Aorta (tissue), 5 donors: ENCODE measurements at regions not wholly inside any gene's neighbourhood (a gene's known extent, or its start where the extent isn't known, plus 50 kb on each side); places are given as distances from the start of the nearest gene placed in this dataset.
A peak's percentile ranks its signal among the peaks of the same experiment; 100 is the strongest.

Experiments used
- ATAC-seq: fragments of 200-7000 bp; cut with Tn5 transposase; one replicate; pipeline ENCODE4 v1.9.1; 2022; ENCODE audit warnings: moderate library complexity; ENCODE audit not compliant: low FRiP score
- DNase-seq, 2 donors: peaks; one replicate each; pipeline ENCODE4 v3.0.0-alpha.2; 2020
- H3K27ac ChIP-seq, 2 donors: one replicate each; pipeline ENCODE4 v1.5.1; 2013; ENCODE audit warnings: low read length in 2 of 2, mild to moderate bottlenecking in 2 of 2, moderate library complexity in 2 of 2, control low read depth in 1 of 2, inconsistent platforms in 1 of 2, low read depth in 1 of 2
- H3K27me3 ChIP-seq, 2 donors: one replicate each; pipeline ENCODE4 v1.6.1; 2013; ENCODE audit warnings: control low read depth in 1 of 2, low read length in 1 of 2, mild to moderate bottlenecking in 1 of 2, moderate library complexity in 1 of 2; ENCODE audit not compliant: insufficient read depth in 2 of 2, control insufficient read depth in 1 of 2
- H3K36me3 ChIP-seq, 2 donors: one replicate each; pipeline ENCODE4 v1.6.1; 2013; ENCODE audit warnings: control low read depth in 1 of 2, low read length in 1 of 2, mild to moderate bottlenecking in 1 of 2; ENCODE audit not compliant: insufficient read depth in 2 of 2, control insufficient read depth in 1 of 2
- H3K4me1 ChIP-seq, 2 donors: one replicate each; pipeline ENCODE4 v1.6.1; 2013; ENCODE audit warnings: low read length in 2 of 2, control low read depth in 1 of 2, mild to moderate bottlenecking in 1 of 2, moderate library complexity in 1 of 2; ENCODE audit not compliant: insufficient read depth in 2 of 2, control insufficient read depth in 1 of 2
- H3K4me3 ChIP-seq, 2 donors: one replicate each; pipeline ENCODE4 v1.5.1; 2013; ENCODE audit warnings: low read length in 2 of 2, control low read depth in 1 of 2, mild to moderate bottlenecking in 1 of 2
- H3K9me3 ChIP-seq: one replicate; pipeline ENCODE4 v1.6.1; 2013; ENCODE audit warnings: mild to moderate bottlenecking, low read length; ENCODE audit not compliant: control insufficient read depth
- WGBS, 2 donors: extraction: QIAGEN DNeasy Blood & Tissue Kit; methylation state at CpG; one replicate each; pipeline ENCODE4 v1.1.7; 2013; 5-methylcytosine and 5-hydroxymethylcytosine counted together
- intact Hi-C, 2 donors: fragments of 100-400 bp; cut with DNase I; formaldehyde crosslinking; loops; one replicate each; pipeline versions ENCODE4 v1.14.2 to v1.15.0; 2022
- donor health status: healthy with polysubstance abuse.
- donor health status: Bipolar disorder and iron deficiency.
- donor health status: DM: no; HTN: no; CAD: no.
- donor health status: DM: no; HTN: no; CAD: no.
- donor health status: DM: yes; HTN: yes; CAD: no.

DNA sequence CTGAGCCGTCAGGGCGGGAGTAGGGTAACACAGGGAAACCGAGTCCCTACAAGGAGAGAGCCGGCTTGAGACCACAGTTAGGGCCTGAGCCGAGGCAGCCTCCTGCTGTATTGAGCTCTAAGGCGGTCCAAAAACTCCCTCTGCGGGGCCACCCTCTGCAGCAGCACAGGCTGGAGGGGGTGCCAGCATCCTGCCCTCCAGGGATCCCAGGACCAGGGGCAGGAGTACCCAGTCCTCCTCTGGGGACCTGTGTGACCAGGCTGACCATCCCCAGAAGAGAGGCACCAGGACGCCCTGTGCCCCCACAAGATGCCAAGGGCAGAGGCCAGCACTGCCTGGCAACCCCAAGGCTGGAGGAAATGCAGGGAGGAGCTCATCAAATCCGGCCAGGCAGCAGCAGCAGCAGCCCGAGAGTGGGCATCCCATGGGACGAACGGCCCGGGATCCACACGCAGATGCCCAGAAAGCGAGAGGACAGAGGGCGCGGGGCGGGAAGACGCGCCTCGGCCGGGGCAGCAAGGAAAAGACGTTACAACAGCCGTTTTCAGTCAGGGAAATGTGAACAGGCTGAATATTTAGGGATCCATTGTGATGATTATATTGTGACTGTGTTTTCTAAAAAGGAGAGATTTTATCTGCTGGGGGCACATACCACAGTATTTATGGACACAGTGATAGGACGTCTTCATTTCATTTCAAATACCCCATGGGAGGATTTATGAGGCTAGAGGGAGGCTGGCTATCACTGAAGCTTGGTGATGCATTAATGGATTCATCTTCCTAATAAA is 57.1 kb upstream of the COL18A1 start:
- peak in 1 of 2 donors; percentile 54 for DNase-seq
- H3K4me3 ChIP-seq = no peak overlapping the region

DNA sequence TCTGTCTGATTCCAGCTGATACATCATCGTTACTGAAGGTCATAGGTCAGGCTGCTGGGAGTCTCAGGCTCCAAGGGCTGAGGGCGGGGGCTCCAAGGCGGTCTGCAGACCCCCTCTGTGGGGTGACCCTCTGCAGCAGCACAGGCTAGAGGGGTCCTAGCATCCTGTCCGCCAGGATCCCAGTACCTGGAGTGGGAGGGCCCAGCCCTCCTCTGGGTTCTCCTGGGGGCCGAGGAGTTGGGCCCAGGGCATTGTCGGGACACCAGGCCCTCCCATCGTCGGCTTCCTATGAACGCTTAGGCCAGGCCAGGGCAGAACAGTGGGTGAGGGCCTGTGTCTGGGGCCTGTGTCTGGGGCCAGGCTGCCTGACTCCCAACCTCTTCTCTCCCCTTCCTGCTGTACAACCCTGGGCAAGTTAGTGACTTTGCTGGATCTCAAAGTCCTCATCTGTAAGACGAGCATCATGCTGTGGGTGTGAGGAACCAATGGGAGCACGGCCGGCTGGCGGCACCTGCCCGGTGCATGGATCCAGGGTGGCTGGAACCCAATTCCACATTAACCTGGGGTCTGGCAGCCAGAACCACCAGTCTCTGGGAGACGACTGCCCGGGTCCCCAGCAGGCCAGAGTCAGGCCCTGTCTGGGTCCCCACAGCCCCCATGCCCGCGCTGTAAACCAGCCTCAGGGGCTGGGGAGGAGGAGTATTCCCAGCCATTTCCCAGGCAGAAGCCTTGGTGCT is 56.2 kb upstream of the COL18A1 start:
- Histone ChIP-seq H3K36me3 (no peaks in the 10 kb centered on the region), H3K9me3 (no peaks in the 10 kb centered on the region), H3K27me3 (no peaks in the 10 kb centered on the region), H3K4me1 (no peaks in the 10 kb centered on the region), H3K4me3 (no peak overlapping the region), H3K27ac (peak overlapping the region in 1 of 2 donors; percentile 15)
- 91 to 93% methylated on average over 18 of the region's 18 CpGs for whole genome bisulfite sequencing, 2 donors
- intact Hi-C loops = no loop called here
- DNase-seq (no peak), ATAC-seq (peak; percentile 39)

More for the DNA sequence above, 57.1 kb upstream of the COL18A1 start:
- no peaks in the 10 kb centered on the region for H3K36me3 ChIP-seq
- H3K27ac ChIP-seq = no peak overlapping the region
- intact Hi-C loops = no loop called here
- 31 to 45% methylated on average over 25 of the region's 25 CpGs for WGBS, 2 donors
- no peaks in the 10 kb centered on the region for H3K9me3 ChIP-seq
- peak; percentile 20 for ATAC-seq
- no peaks in the 10 kb centered on the region for H3K4me1 ChIP-seq
- H3K27me3 ChIP-seq = no peaks in the 10 kb centered on the region

DNA sequence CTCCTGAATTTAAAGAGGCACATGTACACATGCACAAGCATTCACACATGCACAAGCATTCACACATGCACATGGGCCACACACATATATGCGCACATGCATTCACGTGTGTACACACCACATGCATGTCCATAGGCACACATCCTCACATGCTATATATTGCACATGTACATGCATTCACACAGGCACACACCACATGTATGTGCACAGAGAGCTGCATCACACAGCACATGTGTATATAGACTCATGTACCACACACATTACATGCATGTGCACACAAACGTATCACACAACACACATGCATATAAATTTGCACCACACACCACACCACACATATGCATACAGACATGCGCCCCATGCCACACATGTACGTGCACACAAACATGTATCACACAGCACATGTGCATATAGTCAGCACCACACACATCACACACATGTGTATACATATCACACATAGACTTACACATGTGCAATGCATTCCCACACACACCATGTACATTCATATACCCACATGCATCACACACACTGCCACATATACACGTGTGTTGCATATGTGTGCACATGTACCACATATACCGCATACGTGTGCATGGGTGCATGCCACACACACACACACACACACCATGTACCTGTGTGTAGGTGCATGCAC is 54.6 kb upstream of the COL18A1 start:
- DNase-seq = no peak
- 79 to 81% methylated on average over 8 of the region's 8 CpGs for WGBS, 2 donors

DNA sequence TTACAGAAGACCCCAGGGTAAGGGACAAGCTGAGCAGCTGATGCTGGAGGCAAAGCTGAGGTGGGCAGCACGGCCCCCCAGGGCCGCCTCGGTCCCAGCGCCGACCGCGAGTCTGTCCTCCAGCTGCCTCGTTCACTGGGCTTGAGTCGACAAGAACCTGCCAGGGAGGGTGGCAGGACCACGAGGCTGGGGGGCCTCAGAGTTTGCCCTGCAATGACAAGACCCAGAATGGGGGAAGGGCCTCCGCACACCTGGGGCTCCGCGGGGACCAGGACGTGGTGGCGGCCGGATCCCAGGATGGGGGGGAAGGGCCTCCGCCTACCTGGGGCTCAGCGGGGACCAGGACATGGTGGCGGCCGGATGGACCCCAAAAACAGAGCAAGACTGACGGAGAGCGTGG is 53.9 kb upstream of the COL18A1 start:
- Histone ChIP-seq H3K9me3 (no peaks in the 10 kb centered on the region), H3K27ac (no peak overlapping the region), H3K4me1 (no peaks in the 10 kb centered on the region), H3K4me3 (no peak overlapping the region), H3K36me3 (no peaks in the 10 kb centered on the region), H3K27me3 (no peaks in the 10 kb centered on the region)
- DNase-seq (peak in 1 of 2 donors; percentile 47), ATAC-seq (no peak)
- intact Hi-C loops = no loop called here
- 92 to 95% methylated on average over 22 of the region's 22 CpGs for WGBS, 2 donors

More for the DNA sequence above, 54.6 kb upstream of the COL18A1 start:
- Histone ChIP-seq H3K9me3 (no peaks in the 10 kb centered on the region), H3K27ac (no peak overlapping the region), H3K4me1 (no peaks in the 10 kb centered on the region), H3K36me3 (no peaks in the 10 kb centered on the region), H3K4me3 (no peak overlapping the region), H3K27me3 (no peaks in the 10 kb centered on the region)
- no peak for ATAC-seq
- intact Hi-C loops = no loop called here

DNA sequence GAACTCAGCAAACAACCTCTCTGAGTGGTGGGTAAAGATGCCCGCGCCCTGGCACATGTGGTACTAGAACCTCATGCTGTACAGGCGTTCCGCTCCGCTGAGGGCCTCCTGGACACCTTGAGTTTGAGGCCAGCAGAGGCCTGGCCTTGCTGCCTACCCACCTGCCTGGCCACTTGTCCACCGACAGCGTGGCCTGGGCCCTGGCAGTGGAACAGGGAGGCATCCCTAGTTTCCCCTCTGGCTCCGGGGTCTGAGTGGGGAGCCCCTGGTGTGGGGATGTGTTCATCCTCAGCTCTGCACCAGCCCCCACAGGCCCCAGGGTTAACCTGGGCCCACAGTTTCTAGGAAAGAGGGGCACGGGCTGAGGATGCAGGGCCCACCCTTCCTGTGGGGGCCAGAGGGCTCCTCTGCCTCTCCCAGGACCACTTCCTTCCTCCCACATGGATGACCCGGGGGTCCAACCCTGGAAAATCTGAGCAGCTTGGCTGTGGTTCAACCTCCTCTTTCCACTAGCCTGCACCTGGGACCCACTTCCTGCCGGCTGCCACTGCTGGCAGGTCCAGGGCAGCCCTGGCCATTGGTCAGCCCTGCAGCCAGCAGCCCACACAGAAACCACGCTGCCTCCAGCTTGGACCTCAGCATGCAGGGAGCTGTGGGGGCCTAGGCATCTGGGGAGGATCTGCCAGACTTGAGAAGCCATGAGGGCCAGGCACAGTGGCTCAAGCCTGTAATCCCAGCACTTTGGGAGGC is 53.3 kb upstream of the COL18A1 start:
- intact Hi-C loops = no loop called here
- Histone ChIP-seq H3K27ac (no peak overlapping the region), H3K4me1 (no peaks in the 10 kb centered on the region), H3K4me3 (no peak overlapping the region), H3K36me3 (no peaks in the 10 kb centered on the region), H3K9me3 (no peaks in the 10 kb centered on the region), H3K27me3 (no peaks in the 10 kb centered on the region)
- WGBS, 2 donors = 92 to 94% methylated on average over 12 of the region's 12 CpGs
- peak in 1 of 2 donors; percentile 40 for DNase-seq
- ATAC-seq = no peak

DNA sequence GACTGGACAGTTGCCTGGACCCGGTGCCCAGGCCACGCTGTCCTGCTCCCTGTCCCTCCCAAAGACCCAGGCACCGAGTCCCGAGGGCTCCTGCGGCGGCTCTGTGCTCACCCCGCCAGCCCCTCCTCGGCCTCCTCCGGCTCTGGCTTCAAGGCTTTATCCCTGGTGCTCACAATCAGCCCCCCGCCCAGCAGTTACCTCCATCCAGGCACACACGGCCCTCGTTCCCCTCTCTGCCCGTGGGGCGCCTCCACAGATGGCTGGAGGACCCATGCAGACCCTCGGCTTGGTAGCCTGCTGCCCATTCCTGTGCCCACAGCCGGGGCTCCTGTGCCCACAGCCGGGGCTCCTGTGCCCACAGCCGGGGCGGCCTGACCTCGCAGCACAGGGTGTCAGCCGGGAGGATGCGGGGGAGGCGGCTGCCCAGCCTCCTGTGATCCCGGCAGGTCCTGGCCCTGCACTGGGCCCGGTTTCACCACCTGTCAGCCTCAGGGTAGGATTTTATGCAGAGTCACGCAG is 52.3 kb upstream of the COL18A1 start:
- DNase-seq = peak in 1 of 2 donors; percentile 45
- intact Hi-C loops = no loop called here
- Histone ChIP-seq H3K27ac (no peak overlapping the region), H3K4me3 (no peak overlapping the region), H3K36me3 (no peaks in the 10 kb centered on the region), H3K9me3 (no peaks in the 10 kb centered on the region), H3K27me3 (no peaks in the 10 kb centered on the region), H3K4me1 (no peaks in the 10 kb centered on the region)
- no peak for ATAC-seq
- WGBS, 2 donors = 90 to 92% methylated on average over 25 to 26 of the region's 26 CpGs

DNA sequence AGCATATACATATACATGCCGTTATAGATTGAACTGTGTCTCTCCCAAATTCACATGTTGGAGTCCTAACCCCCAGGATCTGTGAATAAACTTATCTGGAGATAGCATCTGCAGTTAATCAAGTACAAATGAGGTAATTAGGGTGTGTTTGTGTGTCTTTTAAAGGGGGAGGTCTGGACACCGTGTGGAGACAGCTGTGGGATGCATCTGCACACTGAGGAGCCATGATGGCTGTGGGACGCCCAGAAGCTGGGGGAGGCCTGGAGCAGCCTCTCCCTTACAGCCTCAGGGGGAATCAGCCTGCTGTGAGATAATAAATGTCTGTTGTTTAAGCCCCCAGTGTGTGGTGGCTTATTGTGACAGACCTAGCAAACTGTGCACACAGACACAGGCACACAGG is 51.8 kb upstream of the COL18A1 start:
- intact Hi-C loops = no loop called here
- H3K4me1 ChIP-seq = no peaks in the 10 kb centered on the region
- ATAC-seq (no peak), DNase-seq (no peak)
- H3K27ac ChIP-seq = no peak overlapping the region
- H3K27me3 ChIP-seq = no peaks in the 10 kb centered on the region
- H3K36me3 ChIP-seq = no peaks in the 10 kb centered on the region
- no peak overlapping the region for H3K4me3 ChIP-seq
- H3K9me3 ChIP-seq = no peaks in the 10 kb centered on the region
- 85% methylated on average over 3 of the region's 3 CpGs for WGBS, 2 donors

DNA sequence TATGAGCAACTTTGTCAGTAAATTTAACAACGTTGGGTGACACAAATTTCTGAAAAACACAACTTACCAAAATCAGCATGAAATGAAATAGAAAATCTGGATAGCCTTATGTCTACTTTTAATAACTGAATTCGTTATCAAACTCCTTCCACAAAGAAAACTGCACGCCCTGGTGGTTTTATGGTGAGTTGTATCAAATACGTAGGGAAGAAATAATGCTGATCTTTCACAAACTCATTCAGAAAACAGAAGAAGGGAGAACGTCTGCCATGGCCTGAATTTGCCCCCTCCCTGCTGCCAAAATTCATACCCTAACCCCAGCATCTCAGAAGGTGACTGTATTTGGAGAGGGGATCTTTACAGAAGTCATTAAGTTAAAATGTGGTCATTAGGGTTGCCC is 50.0 kb upstream of the COL18A1 start:
- ATAC-seq (no peak), DNase-seq (no peak)
- 67 to 85% methylated on average over 5 of the region's 5 CpGs for WGBS, 2 donors
- no peaks in the 10 kb centered on the region for H3K4me1 ChIP-seq
- H3K4me3 ChIP-seq = no peak overlapping the region
- intact Hi-C loops = no loop called here
- no peaks in the 10 kb centered on the region for H3K27me3 ChIP-seq
- H3K27ac ChIP-seq = no peak overlapping the region
- H3K36me3 ChIP-seq = no peaks in the 10 kb centered on the region
- H3K9me3 ChIP-seq = no peaks in the 10 kb centered on the region
